HUES6 (cell line): ENCODE measurements at regions not wholly inside any gene's neighbourhood (a gene's known extent, or its start where the extent isn't known, plus 50 kb on each side); places are given as distances from the start of the nearest gene placed in this dataset.
"Not testable (repeated sequence)": the region's sequence is repeated elsewhere in the genome, so short reads cannot be mapped to it uniquely, and the experiment has no call there.

ENCODE experiments used
- H3K27ac ChIP-seq: 2 replicates; pipeline ENCODE4 v1.7.0; 2013; ENCODE audit warnings: low read depth, mild to moderate bottlenecking, low read length, inconsistent platforms
- H3K27me3 ChIP-seq: 2 replicates; pipeline ENCODE4 v1.6.1; 2013; ENCODE audit warnings: low read length; ENCODE audit not compliant: control insufficient read depth, insufficient read depth
- H3K36me3 ChIP-seq: 2 replicates; pipeline ENCODE4 v1.6.1; 2013; ENCODE audit warnings: low read length; ENCODE audit not compliant: control insufficient read depth, insufficient read depth
- H3K4me1 ChIP-seq: 2 replicates; pipeline ENCODE4 v1.6.1; 2013; ENCODE audit warnings: low read length; ENCODE audit not compliant: control insufficient read depth, insufficient read depth
- H3K4me3 ChIP-seq: 2 replicates; pipeline ENCODE4 v1.5.1; 2013; ENCODE audit warnings: low read depth, low read length
- H3K9ac ChIP-seq: one replicate; pipeline ENCODE4 v1.6.1; 2013; ENCODE audit warnings: mild to moderate bottlenecking, low read length
- H3K9me3 ChIP-seq: 2 replicates; pipeline ENCODE4 v1.6.1; 2013; ENCODE audit warnings: low read depth, low read length; ENCODE audit not compliant: control insufficient read depth, insufficient read depth

DNA sequence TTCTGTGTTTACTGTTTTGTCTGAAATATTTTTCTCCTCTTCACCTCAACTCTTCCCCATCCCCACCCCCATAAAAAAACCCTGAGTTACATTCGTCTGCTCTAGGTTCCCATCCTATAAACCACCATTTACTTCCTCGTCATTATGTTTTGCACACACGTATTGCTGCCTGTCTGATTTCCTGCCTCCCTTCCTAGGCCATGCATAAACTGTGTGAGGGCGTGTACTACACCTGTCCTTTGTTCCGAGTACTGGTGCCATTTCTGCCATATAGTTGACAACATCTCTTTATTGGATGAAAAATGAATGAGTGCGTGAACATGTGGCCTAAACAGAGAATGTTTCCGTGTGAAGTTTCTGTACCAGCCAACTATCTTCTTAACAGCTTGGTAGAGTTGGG, 258.5 kb upstream of the FAT1 start:
- H3K27ac ChIP-seq: no peak overlapping the region
- no peak overlapping the region for H3K4me3 ChIP-seq
- no peaks in the 10 kb centered on the region for H3K36me3 ChIP-seq
- 0 out of 2 replicates have a peak, but pooled peaks cover 4% of the 10 kb centered on the region for H3K4me1 ChIP-seq
- no peak overlapping the region for H3K9ac ChIP-seq
- no peaks in the 10 kb centered on the region for H3K9me3 ChIP-seq
- no peaks in the 10 kb centered on the region for H3K27me3 ChIP-seq

DNA sequence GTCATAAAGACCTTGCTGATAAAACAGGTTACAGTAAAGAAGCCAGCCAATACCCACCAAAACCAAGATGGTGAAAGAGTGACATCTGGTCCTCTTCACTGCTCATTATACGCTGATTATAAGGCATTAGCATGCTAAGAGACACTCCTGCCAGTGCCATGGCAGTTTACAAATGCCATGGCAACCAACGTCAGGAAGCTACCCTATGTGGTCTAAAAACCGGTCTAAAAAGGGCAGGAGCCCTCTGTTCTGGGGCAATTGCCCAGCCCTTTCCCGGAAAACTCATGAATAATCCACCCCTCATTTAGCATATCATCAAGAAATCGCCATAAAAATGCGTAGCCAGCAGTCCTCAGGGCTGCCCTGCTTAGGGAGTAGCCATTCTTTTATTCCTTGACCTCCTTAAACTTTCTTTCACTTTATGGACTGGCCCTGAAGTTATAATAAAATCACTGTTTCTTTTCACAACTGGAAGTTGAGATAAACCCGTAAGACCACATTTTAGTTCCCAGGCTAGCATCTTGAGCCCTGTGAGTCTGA, 260.5 kb upstream of the FAT1 start:
- Histone ChIP-seq H3K27me3 (no peaks in the 10 kb centered on the region), H3K4me1 (0 out of 2 replicates have a peak, but pooled peaks cover 4% of the 10 kb centered on the region), H3K4me3 (no peak overlapping the region), H3K9ac (no peak overlapping the region), H3K27ac (no peak overlapping the region), H3K36me3 (no peaks in the 10 kb centered on the region), H3K9me3 (no peaks in the 10 kb centered on the region)

DNA sequence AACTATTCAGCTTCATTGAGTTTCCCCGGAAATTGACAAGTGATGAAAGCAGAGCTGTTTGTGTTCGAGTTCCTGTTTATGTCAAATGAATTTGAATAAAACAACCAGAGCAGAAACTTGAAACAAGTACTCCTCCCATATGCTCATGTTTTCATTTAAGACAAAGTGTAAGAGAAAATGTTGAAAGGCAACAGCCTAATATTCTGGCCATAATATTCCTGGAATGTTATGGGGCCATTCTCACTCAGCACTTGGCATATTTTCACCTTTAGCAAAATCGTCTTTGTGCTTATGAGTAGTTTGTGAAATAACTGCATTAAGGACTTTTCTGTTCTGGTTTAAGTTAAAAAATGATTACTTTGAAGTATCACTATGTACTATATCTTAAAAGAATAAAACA, 276.0 kb upstream of the FAT1 start:
- no peak overlapping the region for H3K4me3 ChIP-seq
- no peak overlapping the region for H3K27ac ChIP-seq
- no peaks in the 10 kb centered on the region for H3K36me3 ChIP-seq
- H3K27me3 ChIP-seq: no peaks in the 10 kb centered on the region
- no peaks in the 10 kb centered on the region for H3K4me1 ChIP-seq
- H3K9me3 ChIP-seq: no peaks in the 10 kb centered on the region
- H3K9ac ChIP-seq: no peak overlapping the region

DNA sequence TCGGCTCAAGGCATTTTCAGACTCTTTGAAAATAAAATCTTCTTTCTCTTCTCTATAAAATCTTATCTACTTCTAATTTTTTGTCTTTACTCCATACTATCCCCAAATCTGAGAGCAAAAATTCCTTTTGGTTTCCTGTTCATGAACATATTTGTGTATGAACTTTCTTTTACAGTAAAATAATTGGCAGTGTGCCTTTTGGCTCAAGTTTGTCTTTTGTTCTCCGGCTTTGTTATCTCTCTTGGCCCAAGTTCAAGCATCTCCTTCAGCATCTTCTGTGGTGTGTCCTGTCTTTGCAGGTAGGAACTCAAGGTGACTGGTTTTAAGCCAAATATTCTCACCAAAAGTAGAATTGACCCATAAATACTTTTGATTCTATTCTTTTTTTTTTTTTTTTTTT, 276.6 kb upstream of the FAT1 start:
- no peak overlapping the region for H3K4me3 ChIP-seq
- no peaks in the 10 kb centered on the region for H3K9me3 ChIP-seq
- H3K9ac ChIP-seq: no peak overlapping the region
- H3K27me3 ChIP-seq: no peaks in the 10 kb centered on the region
- H3K4me1 ChIP-seq: no peaks in the 10 kb centered on the region
- H3K36me3 ChIP-seq: no peaks in the 10 kb centered on the region
- no peak overlapping the region for H3K27ac ChIP-seq

DNA sequence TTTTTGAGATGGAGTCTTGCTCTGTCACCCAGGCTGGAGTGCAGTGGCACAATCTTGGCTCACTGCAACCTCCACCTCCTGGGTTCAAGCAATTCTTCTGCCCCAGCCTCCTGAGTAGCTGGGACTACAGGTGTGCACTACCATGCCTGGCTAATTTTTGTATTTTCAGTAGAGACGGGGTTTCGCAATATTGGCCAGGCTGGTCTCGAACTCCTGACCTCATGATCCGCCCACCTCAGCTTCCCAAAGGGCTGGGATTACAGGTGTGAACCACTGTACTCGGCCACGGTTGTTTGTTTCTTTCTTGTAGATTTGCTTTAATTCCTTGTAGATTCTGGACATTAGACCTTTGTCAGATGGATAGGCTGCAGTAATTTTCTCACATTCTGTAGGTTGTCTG, 278.5 kb upstream of the FAT1 start:
- H3K4me3 ChIP-seq, H3K27me3 ChIP-seq, H3K27ac ChIP-seq, H3K9me3 ChIP-seq, H3K9ac ChIP-seq, H3K4me1 ChIP-seq, H3K36me3 ChIP-seq: not testable (repeated sequence)

DNA sequence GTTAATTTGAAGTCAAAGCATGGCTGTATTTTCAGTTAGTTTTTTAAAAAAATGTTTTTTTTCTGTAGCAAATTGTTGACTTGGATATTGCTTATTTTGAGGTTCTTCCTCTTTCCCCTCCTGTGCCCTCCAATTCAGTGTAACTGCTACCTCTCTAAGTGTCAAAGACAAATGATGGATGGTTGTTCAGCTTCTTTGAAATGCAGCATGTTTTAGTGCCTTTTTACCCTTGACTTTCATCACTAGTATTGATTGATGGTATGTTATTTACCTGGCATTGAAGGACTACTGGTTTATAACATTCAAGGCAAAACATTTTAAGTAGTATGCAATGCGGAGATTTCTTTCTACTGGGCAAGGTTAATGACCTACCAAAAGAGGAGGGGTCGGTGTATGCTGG, 281.0 kb upstream of the FAT1 start:
- H3K27me3 ChIP-seq: no peaks in the 10 kb centered on the region
- no peak overlapping the region for H3K27ac ChIP-seq
- no peaks in the 10 kb centered on the region for H3K36me3 ChIP-seq
- H3K9ac ChIP-seq: no peak overlapping the region
- no peak overlapping the region for H3K4me3 ChIP-seq
- H3K9me3 ChIP-seq: no peaks in the 10 kb centered on the region
- H3K4me1 ChIP-seq: no peaks in the 10 kb centered on the region

DNA sequence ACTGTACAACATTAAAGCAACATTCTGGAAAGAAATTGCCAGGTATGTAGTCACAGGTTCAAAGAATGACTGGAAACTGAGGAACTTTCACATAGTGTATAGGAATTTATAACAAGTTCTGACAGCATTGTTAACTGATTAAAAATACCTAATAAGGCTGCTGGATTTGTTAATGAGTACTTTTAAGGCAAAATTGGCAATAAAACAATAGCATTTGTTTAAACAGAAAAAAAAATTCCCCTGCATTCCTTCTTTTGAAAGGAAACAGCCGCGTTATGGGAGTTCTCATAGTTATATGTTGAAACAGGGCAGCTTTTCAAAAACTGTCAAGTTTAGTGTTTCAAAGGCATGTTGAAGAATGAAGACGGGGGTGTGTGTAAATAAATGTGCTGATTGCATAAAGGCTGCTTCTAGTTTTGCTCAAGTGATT, 282.5 kb upstream of the FAT1 start:
- Histone ChIP-seq H3K9ac (no peak overlapping the region), H3K27me3 (no peaks in the 10 kb centered on the region), H3K4me1 (no peaks in the 10 kb centered on the region), H3K4me3 (no peak overlapping the region), H3K9me3 (no peaks in the 10 kb centered on the region), H3K27ac (no peak overlapping the region), H3K36me3 (no peaks in the 10 kb centered on the region)

DNA sequence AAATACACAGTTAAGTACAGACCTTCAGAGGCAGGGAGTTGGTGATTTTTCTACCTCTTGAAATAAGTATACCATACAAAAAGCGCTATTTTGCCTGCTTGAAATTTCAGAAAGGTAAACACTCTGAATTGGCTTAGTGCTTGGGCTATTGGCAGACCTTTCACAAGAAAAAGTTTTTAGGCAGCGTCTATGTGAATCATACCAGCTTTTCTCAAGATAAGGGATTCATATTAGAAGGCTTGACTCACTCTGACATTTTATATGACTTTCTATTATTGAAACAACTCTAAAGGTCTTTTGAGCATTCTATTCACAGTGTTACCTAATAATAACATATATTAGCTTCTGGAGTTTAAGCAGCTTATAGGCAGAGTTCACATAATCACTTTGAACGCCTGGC, 286.4 kb upstream of the FAT1 start:
- Histone ChIP-seq H3K9me3 (no peaks in the 10 kb centered on the region), H3K4me3 (no peak overlapping the region), H3K9ac (no peak overlapping the region), H3K36me3 (no peaks in the 10 kb centered on the region), H3K4me1 (no peaks in the 10 kb centered on the region), H3K27me3 (no peaks in the 10 kb centered on the region), H3K27ac (no peak overlapping the region)

DNA sequence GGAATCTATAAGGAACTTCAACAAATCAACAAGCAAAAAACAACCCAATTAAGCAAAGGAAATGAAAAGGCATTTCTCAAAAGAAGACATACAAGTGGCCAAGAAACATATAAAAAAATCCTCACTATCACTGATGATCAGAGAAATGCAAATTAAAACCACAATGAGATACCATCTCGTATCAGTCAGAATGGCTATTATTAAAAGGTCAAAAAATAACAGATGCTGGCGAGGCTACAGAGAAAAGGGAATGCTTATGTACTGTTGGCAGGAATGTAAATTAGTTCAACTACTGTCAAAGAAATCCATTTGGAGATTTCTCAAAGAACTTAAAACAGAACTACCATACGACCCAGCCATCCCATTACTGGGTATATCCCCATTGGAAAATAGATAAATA, 292.4 kb upstream of the FAT1 start:
- Histone ChIP-seq H3K4me3 (no peak overlapping the region), H3K4me1 (peaks cover 7% of the 10 kb centered on the region; the same call in 1 of the 2 replicates), H3K9ac (no peak overlapping the region), H3K27ac (no peak overlapping the region), H3K36me3 (no peaks in the 10 kb centered on the region), H3K9me3 (no peaks in the 10 kb centered on the region), H3K27me3 (no peaks in the 10 kb centered on the region)

DNA sequence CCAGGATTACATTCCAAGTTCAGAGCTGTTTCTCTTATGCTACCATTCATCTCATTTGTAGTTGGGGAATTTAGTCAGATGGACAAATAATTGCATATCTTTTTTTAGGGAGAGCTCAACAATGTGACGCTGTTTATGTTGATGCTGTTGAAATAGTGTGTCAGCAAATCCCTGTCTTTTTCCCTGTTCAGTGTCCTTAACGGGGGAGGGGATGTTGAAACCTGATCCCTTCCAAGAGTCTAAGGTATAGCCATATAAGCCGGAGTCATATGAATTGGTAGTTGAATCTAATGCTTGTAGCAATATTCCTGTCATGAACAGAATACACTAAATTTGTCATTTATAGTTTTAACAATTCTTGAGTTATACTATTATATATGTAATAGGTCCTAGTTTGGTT, 293.5 kb upstream of the FAT1 start:
- Histone ChIP-seq H3K9me3 (no peaks in the 10 kb centered on the region), H3K9ac (no peak overlapping the region), H3K4me3 (no peak overlapping the region), H3K36me3 (no peaks in the 10 kb centered on the region), H3K4me1 (peaks cover 7% of the 10 kb centered on the region; the same call in 1 of the 2 replicates), H3K27me3 (no peaks in the 10 kb centered on the region), H3K27ac (no peak overlapping the region)

DNA sequence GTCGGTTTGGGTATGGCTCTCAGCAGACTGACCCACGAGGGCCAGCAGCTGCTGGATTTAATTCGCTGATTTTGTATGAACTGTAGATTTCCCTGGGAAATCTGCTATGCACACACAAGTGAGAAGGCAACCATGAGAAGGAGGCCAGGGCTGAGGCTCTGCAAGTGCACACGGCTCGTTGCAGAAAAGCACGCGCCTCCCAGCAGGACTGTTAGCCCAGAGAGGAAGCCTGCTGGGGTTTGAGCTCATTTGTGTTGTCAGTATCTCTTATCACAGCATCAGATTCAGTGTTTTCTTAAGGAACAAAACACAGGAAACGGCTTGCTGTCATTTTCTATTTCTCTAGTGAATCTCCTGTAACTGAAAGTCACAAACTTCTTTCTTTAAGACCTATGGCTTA, 296.2 kb upstream of the FAT1 start:
- H3K4me1 ChIP-seq: peaks cover 7% of the 10 kb centered on the region; the same call in 1 of the 2 replicates
- no peak overlapping the region for H3K27ac ChIP-seq
- no peaks in the 10 kb centered on the region for H3K36me3 ChIP-seq
- H3K9ac ChIP-seq: no peak overlapping the region
- no peak overlapping the region for H3K4me3 ChIP-seq
- H3K27me3 ChIP-seq: no peaks in the 10 kb centered on the region
- H3K9me3 ChIP-seq: no peaks in the 10 kb centered on the region

DNA sequence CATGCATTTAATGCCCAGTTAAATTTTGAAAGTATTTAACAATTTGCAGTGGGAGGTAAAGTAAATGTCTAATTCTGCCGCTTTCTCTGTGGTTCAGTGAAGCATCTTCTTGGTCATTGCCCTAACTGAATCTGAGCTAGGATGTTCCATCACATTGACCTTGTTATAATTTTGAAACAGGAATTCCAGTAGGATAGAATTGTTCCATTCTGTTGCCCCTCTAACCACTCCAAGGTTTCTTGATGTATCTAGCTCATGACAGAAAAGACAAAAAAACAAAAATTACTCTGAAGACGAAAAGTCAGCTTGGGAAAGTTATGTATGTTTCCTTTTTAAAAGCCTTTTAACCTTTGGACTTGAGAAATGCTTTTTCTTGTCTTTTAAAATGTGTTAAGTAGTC, 297.0 kb upstream of the FAT1 start:
- Histone ChIP-seq H3K9ac (no peak overlapping the region), H3K4me1 (peaks cover 7% of the 10 kb centered on the region; the same call in 1 of the 2 replicates), H3K4me3 (no peak overlapping the region), H3K36me3 (no peaks in the 10 kb centered on the region), H3K27ac (no peak overlapping the region), H3K27me3 (no peaks in the 10 kb centered on the region), H3K9me3 (no peaks in the 10 kb centered on the region)
